ENCODE measurements at regions not wholly inside any gene's neighbourhood (a gene's known extent, or its start where the extent isn't known, plus 50 kb on each side); places are given as distances from the start of the nearest gene placed in this dataset.

GRCh38 chr10:128571745-128572144 is 445.5 kb upstream of the MKI67 start:
- H3K9me3 Mint-ChIP-seq: no peaks in the 10 kb centered on the region
- no peaks in the 10 kb centered on the region for H3K36me3 Mint-ChIP-seq (ENCODE audit: low read depth)
- H3K27ac Mint-ChIP-seq: peak overlapping the region; percentile 24 to 67 (median 61)

GRCh38 chr10:128572696-128573095 is 446.5 kb upstream of the MKI67 start:
- Mint-ChIP-seq H3K27ac (peak overlapping the region in 1 of 3 experiments; percentile 90), H3K4me1 (peaks cover 78% of the 10 kb centered on the region), H3K4me3 (no peak overlapping the region)

More at GRCh38 chr10:128571745-128572144, 445.5 kb upstream of the MKI67 start:
- Mint-ChIP-seq H3K4me3 (peak overlapping the region in 1 of 3 experiments; percentile 11), H3K27me3 (ENCODE audit: low read depth) (peaks cover 26% of the 10 kb centered on the region), H3K4me1 (peaks cover 74% of the 10 kb centered on the region)
- TF ChIP-seq CTCF (IDR thresholded peaks at IDR 0.05; ENCODE audit: unreplicated experiment in 3 of 3): no peak

GRCh38 chr10:128573281-128573845 is 447.1 kb upstream of the MKI67 start:
- no peak for TF ChIP-seq CTCF (IDR thresholded peaks at IDR 0.05; ENCODE audit: unreplicated experiment in 3 of 3)
- Mint-ChIP-seq H3K36me3 (ENCODE audit: low read depth) (no peaks in the 10 kb centered on the region), H3K4me1 (peaks cover 78% of the 10 kb centered on the region), H3K9me3 (no peaks in the 10 kb centered on the region), H3K27me3 (ENCODE audit: low read depth) (peaks cover 18% of the 10 kb centered on the region), H3K4me3 (no peak overlapping the region), H3K27ac (peak overlapping the region; percentile 90 to 98 (median 95))

More at GRCh38 chr10:128572696-128573095, 446.5 kb upstream of the MKI67 start:
- Mint-ChIP-seq H3K36me3 (ENCODE audit: low read depth) (no peaks in the 10 kb centered on the region), H3K9me3 (no peaks in the 10 kb centered on the region), H3K27me3 (ENCODE audit: low read depth) (peaks cover 21% of the 10 kb centered on the region)
- no peak for TF ChIP-seq CTCF (IDR thresholded peaks at IDR 0.05; ENCODE audit: unreplicated experiment in 3 of 3)

- H3K4me3 Mint-ChIP-seq: no peak overlapping the region
- H3K27me3 Mint-ChIP-seq (ENCODE audit: low read depth): peaks cover 18% of the 10 kb centered on the region
Measured at GRCh38 chr10:128573986-128574385, 447.8 kb upstream of the MKI67 start.

GRCh38 chr10:128574581-128575210 is 448.5 kb upstream of the MKI67 start:
- H3K27me3 Mint-ChIP-seq (ENCODE audit: low read depth): peaks cover 15% of the 10 kb centered on the region
- no peak for TF ChIP-seq CTCF (IDR thresholded peaks at IDR 0.05; ENCODE audit: unreplicated experiment in 3 of 3)
- H3K4me1 Mint-ChIP-seq: peaks cover 74% of the 10 kb centered on the region
- peak overlapping the region; percentile 18 to 68 (median 67) for H3K4me3 Mint-ChIP-seq
- H3K36me3 Mint-ChIP-seq (ENCODE audit: low read depth): no peaks in the 10 kb centered on the region
- no peaks in the 10 kb centered on the region for H3K9me3 Mint-ChIP-seq
- H3K27ac Mint-ChIP-seq: peak overlapping the region; percentile 90 to 98 (median 95)

More at GRCh38 chr10:128573986-128574385, 447.8 kb upstream of the MKI67 start:
- TF ChIP-seq CTCF (IDR thresholded peaks at IDR 0.05; ENCODE audit: unreplicated experiment in 3 of 3): no peak
- Mint-ChIP-seq H3K4me1 (peaks cover 73% of the 10 kb centered on the region), H3K9me3 (no peaks in the 10 kb centered on the region), H3K27ac (peak overlapping the region; percentile 90 to 98 (median 95)), H3K36me3 (ENCODE audit: low read depth) (no peaks in the 10 kb centered on the region)
